Ovary (tissue), 7 donors: ENCODE measurements at regions not wholly inside any gene's neighbourhood (a gene's known extent, or its start where the extent isn't known, plus 50 kb on each side); places are given as distances from the start of the nearest gene placed in this dataset.
"Not testable (repeated sequence)": the region's sequence is repeated elsewhere in the genome, so short reads cannot be mapped to it uniquely, and the experiment has no call there.

Experiments
- DNase-seq, 5 donors: peaks; one replicate each; pipeline ENCODE4 v3.0.0-alpha.2; 2019 to 2020
- H3K27ac ChIP-seq, 2 donors: fragments of 200-600 bp; one replicate each; pipeline versions ENCODE4 v1.5.1 to v1.8.0; 2019 to 2022
- H3K27me3 ChIP-seq: fragments of 200-600 bp; one replicate; pipeline ENCODE4 v1.8.0; 2022
- H3K36me3 ChIP-seq: fragments of 200-600 bp; sonication (generic); one replicate; pipeline ENCODE4 v1.5.1; 2019
- H3K4me1 ChIP-seq: one replicate; pipeline ENCODE4 v1.8.1; 2013; ENCODE audit warnings: mild to moderate bottlenecking, moderate library complexity; ENCODE audit not compliant: insufficient read depth
- H3K4me3 ChIP-seq: fragments of 200-600 bp; sonication (generic); one replicate; pipeline ENCODE4 v1.5.1; 2017
- H3K9me3 ChIP-seq, 2 donors: fragments of 200-600 bp in 1 of 2; sonication (generic) in 1 of 2; one replicate each; pipeline versions ENCODE4 v1.5.1 to v1.8.1; 2013 to 2019; ENCODE audit warnings: mild to moderate bottlenecking in 1 of 2, moderate library complexity in 1 of 2
- CTCF ChIP-seq, 3 donors: fragments of 450-650 bp in 2 of 3; fragments of 200-600 bp in 1 of 3; IDR thresholded peaks; one replicate each; pipeline versions ENCODE4 v1.5.1 to v1.8.0; 2016 to 2022; ENCODE audit warnings: antibody characterized with exemption in 3 of 3, mild to moderate bottlenecking in 1 of 3
- EP300 ChIP-seq: sonication (generic); formaldehyde crosslinking; IDR thresholded peaks from one replicate; pipeline ENCODE4 v1.6.1; 2017; ENCODE audit warnings: antibody characterized with exemption
- POLR2A ChIP-seq: fragments of 450-650 bp; IDR thresholded peaks from one replicate; pipeline ENCODE4 v1.6.1; 2017; ENCODE audit warnings: antibody characterized with exemption, mild to moderate bottlenecking, moderate library complexity
- WGBS, 3 donors: extraction: QIAGEN DNeasy Blood & Tissue Kit in 1 of 3; methylation state at CpG; one replicate each; pipeline versions ENCODE4 v1.1.5 to v1.1.7; 2013 to 2017; 5-methylcytosine and 5-hydroxymethylcytosine counted together
- intact Hi-C, 4 donors: fragments of 100-400 bp; cut with DNase I; formaldehyde crosslinking; loops; one replicate each; pipeline versions ENCODE4 v1.11.0 to v1.15.1; 2022 to 2023
- donor health status: DM: no; HTN: no; CAD: no; lungs with moderate emphysema.
- donor health status: DM: no; HTN: no; CAD: no.
- donor health status: Bipolar disorder and iron deficiency.
- donor health status: DM: no; HTN: no; CAD: no.
- donor health status: DM: yes; HTN: yes; CAD: no.

- 83 to 92% (median 86%) methylated on average over 4 of the region's 4 CpGs for WGBS, 3 donors
- DNase-seq: no peak
- no peak overlapping the region for H3K27ac ChIP-seq
- TF ChIP-seq EP300 (no peak), CTCF (IDR thresholded peaks at IDR 0.05) (no peak), POLR2A (no peak)
- no peaks in the 10 kb centered on the region for H3K4me1 ChIP-seq
- H3K36me3 ChIP-seq: no peaks in the 10 kb centered on the region
- H3K4me3 ChIP-seq: no peak overlapping the region
- intact Hi-C loops: no loop called here
- no peaks in the 10 kb centered on the region for H3K27me3 ChIP-seq
- no peaks in the 10 kb centered on the region for H3K9me3 ChIP-seq
Measured at GRCh38 chr12:23262670-23263069, 637.7 kb downstream of the ETNK1 start.

- Histone ChIP-seq H3K36me3 (no peaks in the 10 kb centered on the region), H3K9me3 (no peaks in the 10 kb centered on the region), H3K27me3 (no peaks in the 10 kb centered on the region), H3K4me1 (no peaks in the 10 kb centered on the region), H3K27ac (no peak overlapping the region), H3K4me3 (no peak overlapping the region)
- intact Hi-C loops: no loop called here
- 78 to 94% (median 88%) methylated on average over 1 of the region's 1 CpG for WGBS, 3 donors
- TF ChIP-seq POLR2A (no peak), EP300 (no peak), CTCF (IDR thresholded peaks at IDR 0.05) (no peak)
- no peak for DNase-seq
Measured at GRCh38 chr12:23277831-23278230, 652.9 kb downstream of the ETNK1 start.

GRCh38 chr12:23281295-23281694 lies 656.3 kb downstream of the ETNK1 start:
- no peak overlapping the region for H3K27ac ChIP-seq
- no peaks in the 10 kb centered on the region for H3K9me3 ChIP-seq
- no peaks in the 10 kb centered on the region for H3K27me3 ChIP-seq
- H3K4me1 ChIP-seq: no peaks in the 10 kb centered on the region
- TF ChIP-seq EP300: no peak
- no peak overlapping the region for H3K4me3 ChIP-seq
- 91 to 97% (median 95%) methylated on average over 4 of the region's 4 CpGs for WGBS, 3 donors
- no peak for DNase-seq
- intact Hi-C loops: no loop called here
- H3K36me3 ChIP-seq: no peaks in the 10 kb centered on the region

GRCh38 chr12:23282701-23283100 lies 657.7 kb downstream of the ETNK1 start:
- no peak for TF ChIP-seq POLR2A
- TF ChIP-seq EP300: no peak
- no peak for TF ChIP-seq CTCF (IDR thresholded peaks at IDR 0.05)
- no peak for DNase-seq
- H3K4me3 ChIP-seq: no peak overlapping the region
- no peaks in the 10 kb centered on the region for H3K36me3 ChIP-seq
- H3K27me3 ChIP-seq: no peaks in the 10 kb centered on the region
- no peak overlapping the region for H3K27ac ChIP-seq
- no peaks in the 10 kb centered on the region for H3K4me1 ChIP-seq
- H3K9me3 ChIP-seq: no peaks in the 10 kb centered on the region
- intact Hi-C loops: no loop called here

GRCh38 chr12:23285764-23286530 lies 661.0 kb downstream of the ETNK1 start:
- peak in 1 of 5 donors; percentile 8 for DNase-seq
- H3K36me3 ChIP-seq, H3K4me3 ChIP-seq, H3K4me1 ChIP-seq, H3K9me3 ChIP-seq, H3K27me3 ChIP-seq, H3K27ac ChIP-seq, intact Hi-C loops: not testable (repeated sequence)
- 94% methylated on average over 51 to 57 of the region's 57 CpGs for WGBS, 3 donors
